SW 1271 (cell line): ENCODE measurements at regions not wholly inside any gene's neighbourhood (a gene's known extent, or its start where the extent isn't known, plus 50 kb on each side); places are given as distances from the start of the nearest gene placed in this dataset.

Source experiments
- DNase-seq, 2 experiments: peaks; one replicate each; lab custom pipeline; 2025; lab: John Stamatoyannopoulos, UW

DNA sequence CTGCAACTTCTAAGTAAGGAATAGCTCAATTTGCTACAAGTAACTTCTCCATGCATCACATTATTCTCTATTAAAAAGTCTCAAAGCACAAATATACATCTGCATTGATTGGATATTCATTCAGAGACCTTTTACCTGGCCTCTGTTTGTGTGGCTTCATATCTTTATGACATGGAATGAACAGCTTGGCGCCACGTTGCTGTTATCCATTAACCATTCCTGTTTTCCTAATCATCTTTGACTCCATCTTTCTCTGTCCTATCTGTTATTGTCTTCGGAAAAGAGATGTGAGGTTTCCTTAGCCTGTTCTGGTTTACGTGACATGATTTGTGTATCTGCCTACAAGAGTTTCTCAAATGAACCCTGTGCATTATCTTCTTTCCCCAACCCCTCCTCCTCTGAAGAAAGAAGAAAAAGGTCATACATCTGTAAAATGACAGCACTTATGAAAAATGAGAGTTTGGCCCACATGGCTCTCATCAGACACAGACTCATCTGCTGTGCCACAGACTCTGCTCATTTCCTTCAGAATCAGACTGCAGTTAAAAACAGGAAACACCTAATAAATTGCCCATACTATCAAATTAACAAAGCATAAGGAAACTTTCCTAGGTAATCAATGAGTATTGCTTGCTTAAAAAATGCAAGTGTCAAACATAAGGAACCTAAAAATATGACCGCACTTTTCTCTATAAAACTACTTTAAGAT lies 347.6 kb upstream of the FAM241A start:
- DNase-seq: no peak

DNA sequence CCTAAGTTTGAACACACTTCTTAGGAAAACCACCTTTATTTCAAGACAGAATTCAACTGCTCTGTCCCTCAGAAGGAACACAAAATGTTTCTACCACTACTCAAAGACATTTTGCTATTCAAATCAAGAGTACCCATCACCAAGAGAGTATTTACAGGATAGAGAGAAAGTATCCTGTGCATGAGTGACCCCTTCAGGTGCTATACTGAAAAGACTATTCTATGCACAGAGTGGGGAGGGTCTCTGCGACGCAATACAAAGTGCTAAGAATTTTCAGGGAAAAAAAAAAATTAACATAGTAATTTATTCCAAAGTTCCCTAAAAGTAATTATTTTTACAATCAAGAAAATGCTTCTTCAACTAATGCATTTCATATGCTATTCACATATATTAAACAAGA lies 346.4 kb upstream of the FAM241A start:
- no peak for DNase-seq

- DNase-seq: no peak
Measured at GRCh38 chr4:111800551-111800950, 344.7 kb upstream of the FAM241A start.

GRCh38 chr4:111802191-111802590 lies 343.1 kb upstream of the FAM241A start:
- no peak for DNase-seq

DNA sequence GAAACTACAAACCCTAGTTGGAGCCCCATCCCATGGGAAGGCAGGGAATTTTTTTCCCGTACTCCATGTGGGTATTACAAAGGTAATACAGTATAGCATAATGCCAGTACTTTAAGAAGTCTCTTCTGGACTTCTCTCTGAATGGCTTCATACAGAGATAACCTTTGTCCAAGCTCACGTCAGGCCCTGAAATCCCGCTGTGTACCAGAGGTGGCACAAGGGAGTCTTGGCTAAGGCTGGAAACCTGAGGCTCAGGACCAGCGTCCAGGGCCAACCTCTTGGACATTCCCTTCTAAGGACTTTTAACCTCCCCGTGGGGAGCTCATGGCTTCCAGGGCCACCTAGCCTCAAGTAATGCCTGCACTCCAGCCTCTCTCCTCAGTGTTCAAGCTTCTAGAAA lies 338.9 kb upstream of the FAM241A start:
- DNase-seq: peak in 1 of 2 experiments; percentile 0

GRCh38 chr4:111807576-111807975 lies 337.7 kb upstream of the FAM241A start:
- DNase-seq: no peak

DNA sequence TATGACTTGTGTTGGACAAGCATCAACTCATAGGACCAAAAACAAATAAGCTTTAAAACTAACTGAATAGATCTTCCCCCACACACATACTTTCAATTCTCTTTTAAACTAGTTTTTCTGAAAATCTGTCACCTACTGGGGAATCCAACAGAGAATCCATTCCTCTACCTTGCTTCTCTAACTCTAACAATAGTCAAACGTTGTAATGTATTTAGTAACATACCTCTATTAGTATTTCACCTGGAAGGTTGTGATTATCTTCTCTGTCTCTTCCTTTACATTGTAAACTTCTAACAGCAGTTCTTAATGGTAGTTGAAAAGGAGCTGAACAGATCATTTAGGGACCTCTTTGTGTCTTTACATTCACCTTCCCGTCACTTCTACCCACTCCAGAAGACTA lies 337.1 kb upstream of the FAM241A start:
- no peak for DNase-seq

DNA sequence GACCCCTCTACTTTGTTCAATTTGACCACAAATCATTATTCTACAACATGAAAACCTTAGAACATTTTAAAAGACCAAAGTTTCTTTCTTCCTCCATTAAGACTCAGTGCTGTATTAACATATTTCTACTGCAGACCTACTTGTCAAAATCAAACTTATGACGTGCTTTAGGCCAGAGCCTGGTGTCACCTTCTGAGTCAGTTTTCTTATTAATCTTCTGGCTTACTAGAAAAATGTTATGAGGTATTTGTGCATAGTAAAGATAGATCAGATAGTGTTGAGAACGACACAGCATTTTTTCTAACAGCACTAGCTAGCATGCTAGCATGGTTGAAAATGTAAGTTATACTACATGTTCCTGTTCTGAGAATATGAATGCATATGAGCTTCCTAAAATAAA lies 333.6 kb upstream of the FAM241A start:
- DNase-seq: no peak

DNA sequence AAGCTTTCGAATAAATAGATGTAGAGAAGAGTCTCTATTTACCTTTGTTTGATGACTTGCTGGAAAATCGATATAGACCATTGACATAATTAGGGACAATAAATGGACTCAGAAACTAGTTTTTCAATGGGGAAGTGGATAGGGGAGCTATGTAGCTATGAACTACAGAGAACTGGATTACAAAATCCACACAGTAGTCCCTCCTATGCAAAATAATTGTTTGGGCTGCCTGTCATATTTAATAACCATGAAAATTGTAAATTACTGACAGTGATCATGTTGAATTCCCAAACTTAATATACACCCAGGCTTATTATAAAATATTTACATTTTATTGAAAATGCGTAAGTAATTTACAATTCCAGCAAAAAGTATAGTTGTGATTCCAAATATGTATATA lies 333.1 kb upstream of the FAM241A start:
- no peak for DNase-seq

DNA sequence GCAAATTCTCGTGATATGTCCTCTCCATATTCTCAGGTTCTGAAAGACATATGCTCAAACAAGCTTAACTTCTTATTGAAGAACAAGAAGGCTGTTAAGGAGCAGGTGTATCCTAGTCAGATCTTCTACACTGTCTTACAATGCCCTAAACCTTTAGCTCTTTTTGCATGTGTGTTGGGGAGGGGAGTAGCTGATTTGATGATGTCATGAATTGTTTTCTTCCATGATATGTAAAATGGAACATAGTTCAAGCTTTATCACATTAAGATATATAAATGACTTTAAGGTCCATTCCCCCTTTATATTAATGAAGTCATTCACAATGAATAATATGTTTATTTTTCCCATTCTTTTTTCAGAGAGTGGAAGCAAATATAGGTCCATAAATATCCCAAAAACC lies 332.5 kb upstream of the FAM241A start:
- no peak for DNase-seq

DNA sequence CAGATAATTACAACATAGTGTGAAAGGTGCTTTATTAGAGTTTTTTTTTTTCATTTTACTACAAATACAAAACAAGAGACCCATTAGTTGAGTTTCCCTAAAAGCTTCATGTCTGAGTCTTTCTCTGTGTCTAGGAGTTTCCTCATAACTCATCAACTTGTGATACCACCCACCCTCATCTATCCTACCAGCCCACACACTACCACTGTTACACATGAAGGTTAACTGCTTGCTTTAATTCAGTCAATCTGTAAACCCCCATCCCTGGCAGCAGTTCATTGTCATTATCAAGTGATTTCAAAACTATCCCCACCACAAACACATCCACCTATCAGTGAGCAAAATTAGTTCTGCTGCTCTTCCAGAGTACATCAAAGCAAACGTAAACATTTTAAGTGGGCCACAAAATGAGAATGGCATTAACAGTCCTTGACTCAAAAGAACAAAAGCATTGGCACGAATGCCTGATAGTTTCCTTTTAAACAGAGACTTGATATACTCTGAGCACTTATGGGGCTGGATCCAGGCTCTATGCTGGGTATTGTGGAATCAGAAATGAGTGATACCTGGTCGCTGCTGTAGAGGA lies 331.6 kb upstream of the FAM241A start:
- no peak for DNase-seq

DNA sequence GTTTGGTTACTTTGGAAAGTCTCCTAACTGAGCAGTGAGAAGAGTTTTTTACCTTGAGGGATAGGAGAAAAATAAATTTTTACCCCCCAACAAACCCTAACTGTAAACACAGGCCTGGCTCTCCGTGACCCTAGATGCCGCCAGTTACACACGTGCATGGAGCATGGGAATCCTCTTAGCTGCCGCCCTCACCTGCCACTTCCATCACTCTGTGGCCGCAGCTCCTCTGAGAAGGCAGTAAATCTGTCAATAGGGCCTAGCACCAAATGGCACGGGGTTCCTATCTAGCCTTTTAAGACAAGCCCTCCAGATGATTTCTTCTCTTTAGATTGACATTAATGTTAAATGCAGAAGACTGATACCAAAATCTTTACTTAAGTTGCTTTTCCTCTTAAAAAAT lies 330.3 kb upstream of the FAM241A start:
- DNase-seq: no peak

GRCh38 chr4:111821342-111821741 lies 323.9 kb upstream of the FAM241A start:
- DNase-seq: no peak

GRCh38 chr4:111836601-111837000 lies 308.7 kb upstream of the FAM241A start:
- no peak for DNase-seq

GRCh38 chr4:111837761-111838160 lies 307.5 kb upstream of the FAM241A start:
- DNase-seq: no peak

GRCh38 chr4:111838406-111838930 lies 306.8 kb upstream of the FAM241A start:
- DNase-seq: no peak

- no peak for DNase-seq
Measured at GRCh38 chr4:111839141-111839540, 306.1 kb upstream of the FAM241A start.

GRCh38 chr4:111842336-111842735 lies 302.9 kb upstream of the FAM241A start:
- no peak for DNase-seq

DNA sequence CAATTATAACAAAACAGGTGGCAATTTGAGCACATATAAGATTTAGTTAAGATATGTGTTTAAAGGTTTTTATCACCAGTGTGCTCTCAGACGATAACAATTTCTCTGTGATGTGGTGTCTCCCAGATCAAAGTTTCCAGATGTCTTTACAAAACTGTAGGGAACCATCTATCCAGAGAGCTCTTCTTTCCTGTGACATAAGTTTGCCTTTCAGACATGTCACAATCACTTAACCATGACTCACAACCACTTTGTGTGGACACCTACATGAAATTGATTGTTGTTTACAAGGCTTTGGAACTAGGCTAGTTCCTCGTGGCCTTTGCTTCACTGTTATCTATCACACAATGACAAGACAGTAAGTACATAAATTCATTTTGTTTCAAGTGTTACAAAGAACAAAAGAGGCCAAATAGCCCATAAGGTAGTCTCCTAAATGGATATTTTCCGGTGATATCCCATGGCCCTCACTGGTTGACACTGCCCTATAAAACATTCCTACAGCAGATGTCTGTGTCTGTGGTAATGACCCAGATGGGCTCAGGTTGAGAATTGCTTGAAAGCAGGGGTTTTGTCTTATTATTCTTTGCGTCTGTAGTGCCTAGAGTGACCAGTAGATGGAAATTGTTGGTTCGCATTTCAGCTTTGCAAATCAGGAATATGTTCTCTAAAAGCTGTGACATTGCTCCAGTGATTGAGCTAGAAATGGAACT lies 297.8 kb upstream of the FAM241A start:
- no peak for DNase-seq

- DNase-seq: no peak
Measured at GRCh38 chr4:111849746-111850284, 295.4 kb upstream of the FAM241A start.

GRCh38 chr4:111854494-111855087 lies 290.7 kb upstream of the FAM241A start:
- DNase-seq: peak in 1 of 2 experiments; percentile 28

GRCh38 chr4:111855308-111855707 lies 289.9 kb upstream of the FAM241A start:
- no peak for DNase-seq
